Erythroblast (primary cell): ENCODE measurements at regions not wholly inside any gene's neighbourhood (a gene's known extent, or its start where the extent isn't known, plus 50 kb on each side); places are given as distances from the start of the nearest gene placed in this dataset.

Experiments used
- GATA1 ChIP-seq: IDR thresholded peaks from 2 replicates; pipeline ENCODE4 v1.6.1; 2011; ENCODE audit warnings: low read depth, mild to moderate bottlenecking, control low read depth, low read length, moderate library complexity
- POLR2A ChIP-seq: IDR thresholded peaks from 2 replicates; pipeline ENCODE4 v1.6.1; 2011; ENCODE audit warnings: mild to moderate bottlenecking, low read length

DNA sequence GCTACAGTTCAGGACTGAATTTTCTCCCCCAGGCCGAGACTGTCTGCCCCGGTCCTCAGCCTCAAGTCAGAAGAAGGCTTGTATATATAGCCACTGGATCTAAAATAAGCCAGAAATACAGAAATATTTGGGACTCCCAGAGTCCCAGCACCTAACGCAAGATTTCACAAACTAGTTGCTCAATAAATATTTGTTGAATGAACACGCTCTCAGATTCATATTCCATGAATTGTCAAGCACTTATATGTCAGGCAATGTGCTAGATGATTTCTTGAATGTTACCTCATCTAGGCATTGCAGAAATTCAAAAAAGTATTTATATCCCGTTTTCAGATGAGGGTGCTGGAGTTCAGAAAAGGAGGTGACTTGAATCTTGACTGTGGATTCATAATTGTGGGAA, 163.7 kb upstream of the KLHL29 start:
- no peak for TF ChIP-seq POLR2A
- TF ChIP-seq GATA1 = no peak
